Neural progenitor cell (in vitro differentiated cells): ENCODE measurements at regions not wholly inside any gene's neighbourhood (a gene's known extent, or its start where the extent isn't known, plus 50 kb on each side); places are given as distances from the start of the nearest gene placed in this dataset.

Experiments
- DNase-seq: peaks from one replicate; pipeline ENCODE4 v3.0.0-alpha.2; 2016; ENCODE audit warnings: low spot score
- H2AFZ ChIP-seq: fragments of 200-600 bp; sonication (generic); replicated peaks from 2 replicates; pipeline ENCODE4 v1.6.1; 2016; ENCODE audit warnings: antibody characterized with exemption
- H3F3A ChIP-seq: fragments of 200-600 bp; sonication (generic); 2 replicates; pipeline ENCODE4 v1.6.1; 2016; ENCODE audit warnings: antibody characterized with exemption, low read depth
- H3K27ac ChIP-seq: fragments of 200-600 bp; sonication (generic); 2 replicates; pipeline ENCODE4 v1.5.1; 2016; ENCODE audit warnings: mild to moderate bottlenecking
- H3K27me3 ChIP-seq: fragments of 200-600 bp; sonication (generic); 2 replicates; pipeline ENCODE4 v1.6.1; 2016; ENCODE audit warnings: mild to moderate bottlenecking, moderate library complexity
- H3K36me3 ChIP-seq: fragments of 200-600 bp; sonication (generic); 2 replicates; pipeline ENCODE4 v1.5.1; 2016
- H3K4me1 ChIP-seq: fragments of 200-600 bp; sonication (generic); 2 replicates; pipeline ENCODE4 v1.6.1; 2016; ENCODE audit warnings: mixed run types
- H3K4me2 ChIP-seq: fragments of 200-600 bp; sonication (generic); 2 replicates; pipeline ENCODE4 v1.6.1; 2016
- H3K4me3 ChIP-seq: fragments of 200-600 bp; sonication (generic); 2 replicates; pipeline ENCODE4 v1.5.1; 2016
- H3K79me2 ChIP-seq: fragments of 200-600 bp; sonication (generic); 2 replicates; pipeline ENCODE4 v1.6.1; 2016; ENCODE audit warnings: low read depth
- H3K9ac ChIP-seq: fragments of 200-600 bp; sonication (generic); 2 replicates; pipeline ENCODE4 v1.6.1; 2016
- H3K9me3 ChIP-seq: fragments of 200-600 bp; sonication (generic); 2 replicates; pipeline ENCODE4 v1.5.1; 2016; ENCODE audit warnings: low read depth
- H4K20me1 ChIP-seq: fragments of 200-600 bp; sonication (generic); 2 replicates; pipeline ENCODE4 v1.6.1; 2016; ENCODE audit warnings: low read depth
- H3K27ac Mint-ChIP-seq: 3 replicates; pipeline ENCODE4 v1.8.0; 2021; ENCODE audit warnings: mixed read lengths
- H3K27me3 Mint-ChIP-seq: 2 replicates; pipeline ENCODE4 v1.8.0; 2022; ENCODE audit warnings: low read depth, mild to moderate bottlenecking, inconsistent platforms, moderate library complexity, mixed read lengths; ENCODE audit not compliant: insufficient read depth
- H3K36me3 Mint-ChIP-seq: 3 replicates; pipeline ENCODE4 v1.8.0; 2021; ENCODE audit warnings: mixed read lengths
- H3K4me1 Mint-ChIP-seq: 3 replicates; pipeline ENCODE4 v1.8.0; 2021; ENCODE audit warnings: mixed read lengths
- H3K4me3 Mint-ChIP-seq: 3 replicates; pipeline ENCODE4 v1.8.0; 2021; ENCODE audit warnings: mild to moderate bottlenecking, moderate library complexity, mixed read lengths
- H3K9me3 Mint-ChIP-seq: 3 replicates; pipeline ENCODE4 v1.8.0; 2020; ENCODE audit warnings: mixed read lengths
- CTCF ChIP-seq: fragments of 200-600 bp; sonication (generic); IDR thresholded peaks from 2 replicates; pipeline ENCODE4 v1.5.1; 2017; ENCODE audit warnings: antibody characterized with exemption, mild to moderate bottlenecking
- EZH2 ChIP-seq: fragments of 200-600 bp; sonication (generic); IDR thresholded peaks from 2 replicates; pipeline ENCODE4 v1.6.1; 2017; ENCODE audit warnings: antibody characterized with exemption, mild to moderate bottlenecking, moderate library complexity
- EZH2phosphoT487 ChIP-seq: fragments of 200-600 bp; sonication (generic); IDR thresholded peaks from 2 replicates; pipeline ENCODE4 v1.6.1; 2017; ENCODE audit warnings: antibody characterized with exemption

GRCh38 chr7:11221984-11222383, 248.3 kb downstream of the PHF14 start:
- Histone ChIP-seq H3F3A (no peaks in the 10 kb centered on the region), H3K4me1 (no peaks in the 10 kb centered on the region), H4K20me1 (no peaks in the 10 kb centered on the region), H2AFZ (no peak overlapping the region), H3K4me2 (no peak overlapping the region), H3K4me3 (no peak overlapping the region), H3K9me3 (no peaks in the 10 kb centered on the region), H3K27me3 (no peaks in the 10 kb centered on the region), H3K36me3 (no peaks in the 10 kb centered on the region), H3K79me2 (no peaks in the 10 kb centered on the region), H3K9ac (no peak overlapping the region), H3K27ac (no peak overlapping the region)
- Mint-ChIP-seq H3K36me3 (no peaks in the 10 kb centered on the region), H3K27ac (no peak overlapping the region), H3K4me3 (no peak overlapping the region), H3K4me1 (no peaks in the 10 kb centered on the region), H3K9me3 (peaks cover 2% of the 10 kb centered on the region), H3K27me3 (peaks cover 2% of the 10 kb centered on the region)
- no peak for DNase-seq
- TF ChIP-seq CTCF, result no peak
- TF ChIP-seq EZH2, result no peak
- no peak for TF ChIP-seq EZH2phosphoT487

- Mint-ChIP-seq H3K27me3 (peaks cover 2% of the 10 kb centered on the region), H3K27ac (no peak overlapping the region), H3K4me3 (no peak overlapping the region), H3K4me1 (no peaks in the 10 kb centered on the region), H3K9me3 (peaks cover 2% of the 10 kb centered on the region), H3K36me3 (no peaks in the 10 kb centered on the region)
- TF ChIP-seq EZH2phosphoT487 (no peak), EZH2 (no peak), CTCF (no peak)
- no peaks in the 10 kb centered on the region for H3K36me3 ChIP-seq
- H3K9me3 ChIP-seq, result no peaks in the 10 kb centered on the region
- H3F3A ChIP-seq, result no peaks in the 10 kb centered on the region
- no peaks in the 10 kb centered on the region for H4K20me1 ChIP-seq
- H3K79me2 ChIP-seq, result no peaks in the 10 kb centered on the region
- H3K4me3 ChIP-seq, result no peak overlapping the region
- H3K27me3 ChIP-seq, result no peaks in the 10 kb centered on the region
- no peak overlapping the region for H3K4me2 ChIP-seq
- no peaks in the 10 kb centered on the region for H3K4me1 ChIP-seq
- H2AFZ ChIP-seq, result no peak overlapping the region
- H3K27ac ChIP-seq, result no peak overlapping the region
- H3K9ac ChIP-seq, result no peak overlapping the region
- no peak for DNase-seq
Observed at GRCh38 chr7:11224535-11224934, 250.9 kb downstream of the PHF14 start.

GRCh38 chr7:11228515-11228914, 254.8 kb downstream of the PHF14 start:
- Histone ChIP-seq H3K9ac (no peak overlapping the region), H3K27me3 (no peaks in the 10 kb centered on the region), H3K9me3 (no peaks in the 10 kb centered on the region), H3K79me2 (no peaks in the 10 kb centered on the region), H2AFZ (no peak overlapping the region), H3K27ac (no peak overlapping the region), H3K4me1 (no peaks in the 10 kb centered on the region), H3F3A (no peaks in the 10 kb centered on the region), H3K4me2 (no peak overlapping the region), H3K36me3 (no peaks in the 10 kb centered on the region), H4K20me1 (no peaks in the 10 kb centered on the region), H3K4me3 (no peak overlapping the region)
- TF ChIP-seq EZH2 (no peak), EZH2phosphoT487 (no peak), CTCF (no peak)
- no peak overlapping the region for H3K4me3 Mint-ChIP-seq
- H3K36me3 Mint-ChIP-seq, result no peaks in the 10 kb centered on the region
- H3K27ac Mint-ChIP-seq, result no peak overlapping the region
- no peaks in the 10 kb centered on the region for H3K4me1 Mint-ChIP-seq
- no peak for DNase-seq
- H3K9me3 Mint-ChIP-seq, result no peaks in the 10 kb centered on the region
- peaks cover 2% of the 10 kb centered on the region for H3K27me3 Mint-ChIP-seq

- Mint-ChIP-seq H3K27ac (no peak overlapping the region), H3K36me3 (no peaks in the 10 kb centered on the region), H3K9me3 (no peaks in the 10 kb centered on the region), H3K27me3 (peaks cover 2% of the 10 kb centered on the region), H3K4me1 (no peaks in the 10 kb centered on the region), H3K4me3 (no peak overlapping the region)
- Histone ChIP-seq H3K4me1 (no peaks in the 10 kb centered on the region), H3K9me3 (no peaks in the 10 kb centered on the region), H3F3A (no peaks in the 10 kb centered on the region), H3K4me3 (no peak overlapping the region), H3K79me2 (no peaks in the 10 kb centered on the region), H2AFZ (no peak overlapping the region), H4K20me1 (no peaks in the 10 kb centered on the region), H3K9ac (no peak overlapping the region), H3K4me2 (no peak overlapping the region), H3K27me3 (no peaks in the 10 kb centered on the region), H3K27ac (no peak overlapping the region), H3K36me3 (no peaks in the 10 kb centered on the region)
- TF ChIP-seq CTCF (no peak), EZH2phosphoT487 (no peak), EZH2 (no peak)
- DNase-seq, result no peak
Observed at GRCh38 chr7:11231190-11231589, 257.5 kb downstream of the PHF14 start.
